ENCODE measurements at regions not wholly inside any gene's neighbourhood (a gene's known extent, or its start where the extent isn't known, plus 50 kb on each side); places are given as distances from the start of the nearest gene placed in this dataset.

DNA sequence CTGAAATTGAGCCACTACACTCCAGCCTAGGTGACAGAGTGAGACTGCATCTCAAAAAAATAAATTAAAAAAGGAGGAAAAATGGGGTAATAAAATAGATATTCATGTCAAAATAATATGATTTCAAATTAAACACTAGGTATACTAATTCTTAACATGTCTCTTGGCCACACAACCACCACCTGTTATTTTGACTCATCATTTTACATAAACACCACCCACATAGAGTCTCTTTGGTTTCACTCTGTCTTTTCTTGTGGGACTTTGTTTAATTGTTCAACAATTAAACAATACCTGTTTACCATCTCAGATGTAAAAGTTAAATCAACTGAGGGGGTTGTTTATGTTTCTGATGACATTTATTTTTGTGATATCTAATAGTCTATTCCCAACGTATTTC lies 476.8 kb upstream of the ADGRB3 start:
- TF ChIP-seq, protein P1, sequence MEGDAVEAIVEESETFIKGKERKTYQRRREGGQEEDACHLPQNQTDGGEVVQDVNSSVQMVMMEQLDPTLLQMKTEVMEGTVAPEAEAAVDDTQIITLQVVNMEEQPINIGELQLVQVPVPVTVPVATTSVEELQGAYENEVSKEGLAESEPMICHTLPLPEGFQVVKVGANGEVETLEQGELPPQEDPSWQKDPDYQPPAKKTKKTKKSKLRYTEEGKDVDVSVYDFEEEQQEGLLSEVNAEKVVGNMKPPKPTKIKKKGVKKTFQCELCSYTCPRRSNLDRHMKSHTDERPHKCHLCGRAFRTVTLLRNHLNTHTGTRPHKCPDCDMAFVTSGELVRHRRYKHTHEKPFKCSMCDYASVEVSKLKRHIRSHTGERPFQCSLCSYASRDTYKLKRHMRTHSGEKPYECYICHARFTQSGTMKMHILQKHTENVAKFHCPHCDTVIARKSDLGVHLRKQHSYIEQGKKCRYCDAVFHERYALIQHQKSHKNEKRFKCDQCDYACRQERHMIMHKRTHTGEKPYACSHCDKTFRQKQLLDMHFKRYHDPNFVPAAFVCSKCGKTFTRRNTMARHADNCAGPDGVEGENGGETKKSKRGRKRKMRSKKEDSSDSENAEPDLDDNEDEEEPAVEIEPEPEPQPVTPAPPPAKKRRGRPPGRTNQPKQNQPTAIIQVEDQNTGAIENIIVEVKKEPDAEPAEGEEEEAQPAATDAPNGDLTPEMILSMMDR (IDR thresholded peaks at IDR 0.05; ENCODE audit: insufficient read depth, low read depth, low read length, missing control alignments): no peak
- H3K4me3 ChIP-seq (ENCODE audit: low read length): no peak overlapping the region
- no peak for DNase-seq (ENCODE audit: low read depth)

DNA sequence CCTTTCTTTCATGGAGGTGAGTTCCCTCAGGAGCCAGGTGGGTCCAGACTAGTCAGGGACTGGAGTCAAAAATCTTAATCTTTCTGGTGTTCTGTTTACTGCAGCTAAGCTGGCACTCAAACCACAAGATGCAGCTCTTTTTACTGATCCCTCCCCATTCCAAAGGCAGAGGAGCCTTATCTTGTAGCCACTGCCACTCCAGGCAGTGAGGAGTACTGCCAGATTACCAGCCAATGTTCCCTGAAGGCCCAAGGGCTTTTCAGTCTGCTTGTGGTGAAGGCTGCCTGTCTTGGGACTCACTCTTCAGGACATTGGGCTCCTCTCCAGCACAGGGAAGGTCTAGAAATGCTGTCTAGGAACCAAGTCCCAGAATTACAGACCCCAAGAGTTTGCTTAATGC lies 490.4 kb upstream of the ADGRB3 start:
- TF ChIP-seq, protein P1 (IDR thresholded peaks at IDR 0.05; ENCODE audit: insufficient read depth, low read depth, low read length, missing control alignments): no peak
- DNase-seq (ENCODE audit: low read depth): no peak
- no peak overlapping the region for H3K4me3 ChIP-seq (ENCODE audit: low read length)

DNA sequence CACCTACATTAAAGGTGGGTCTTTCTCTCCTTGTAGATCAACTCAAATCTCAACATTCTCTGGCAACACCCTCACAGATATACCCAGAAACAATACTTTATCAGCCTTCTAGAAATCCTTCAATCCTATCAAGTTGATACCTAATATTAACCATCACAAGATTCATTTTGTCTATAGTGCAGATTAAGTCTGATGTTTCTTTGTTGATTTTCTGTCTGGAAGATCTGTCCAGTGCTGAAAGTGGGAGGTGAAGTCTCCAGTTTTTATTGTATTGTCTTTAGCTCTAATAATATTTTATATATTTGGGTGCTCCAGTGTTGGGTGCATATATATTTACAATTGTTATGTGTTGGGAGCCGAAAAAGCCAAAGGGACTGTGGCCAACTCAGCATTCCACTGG lies 493.9 kb upstream of the ADGRB3 start:
- DNase-seq (ENCODE audit: low read depth): no peak
- TF ChIP-seq, protein P1 (IDR thresholded peaks at IDR 0.05; ENCODE audit: insufficient read depth, low read depth, low read length, missing control alignments): no peak
- H3K4me3 ChIP-seq (ENCODE audit: low read length): no peak overlapping the region

DNA sequence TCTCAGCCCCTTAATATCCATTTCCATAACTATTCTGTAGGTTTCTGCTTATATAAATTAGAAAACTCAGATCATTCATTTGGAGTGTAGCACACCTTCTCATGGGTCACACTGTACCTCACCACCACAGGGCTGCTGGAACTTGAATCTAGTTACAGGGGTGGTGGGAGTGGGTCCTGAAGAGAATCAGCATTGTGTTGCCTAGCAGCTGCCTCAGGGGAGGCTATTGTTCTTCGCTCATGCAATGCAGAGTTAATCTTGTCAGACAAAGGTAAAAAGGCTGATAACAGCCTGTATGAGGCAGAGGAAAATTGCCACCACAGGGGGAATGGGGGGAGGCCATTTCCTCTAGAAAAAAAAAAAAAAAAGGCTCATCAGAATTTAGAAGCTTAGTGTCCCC lies 496.0 kb upstream of the ADGRB3 start:
- no peak for DNase-seq (ENCODE audit: low read depth)
- H3K4me3 ChIP-seq (ENCODE audit: low read length): no peak overlapping the region
- TF ChIP-seq, protein P1 (IDR thresholded peaks at IDR 0.05; ENCODE audit: insufficient read depth, low read depth, low read length, missing control alignments): no peak

DNA sequence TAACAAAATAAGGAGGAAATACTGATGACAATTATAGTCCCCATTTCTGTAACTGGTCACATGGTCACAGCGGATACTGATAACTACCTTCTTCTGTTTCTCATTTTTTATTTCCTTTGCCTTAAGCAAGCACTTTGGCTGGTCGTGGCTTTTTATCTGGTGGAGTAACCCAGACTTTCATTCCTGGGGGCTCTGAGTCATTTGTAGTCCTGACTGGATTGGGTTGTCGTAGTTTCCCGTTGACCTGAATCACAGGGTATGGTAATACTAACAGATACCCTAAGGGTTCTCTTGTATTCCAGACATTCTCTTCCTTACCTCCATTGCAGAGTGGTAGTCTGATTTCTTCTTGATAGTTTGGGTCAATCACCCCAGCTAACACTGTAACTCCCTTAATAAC lies 500.3 kb upstream of the ADGRB3 start:
- TF ChIP-seq, protein P1 (IDR thresholded peaks at IDR 0.05; ENCODE audit: insufficient read depth, low read depth, low read length, missing control alignments): no peak
- no peak overlapping the region for H3K4me3 ChIP-seq (ENCODE audit: low read length)
- no peak for DNase-seq (ENCODE audit: low read depth)

GRCh38 chr6:68128211-68128610 lies 506.9 kb upstream of the ADGRB3 start:
- no peak for DNase-seq (ENCODE audit: low read depth)
- TF ChIP-seq, protein P1 (IDR thresholded peaks at IDR 0.05; ENCODE audit: insufficient read depth, low read depth, low read length, missing control alignments): no peak
- no peak overlapping the region for H3K4me3 ChIP-seq (ENCODE audit: low read length)

- TF ChIP-seq, protein P1 (IDR thresholded peaks at IDR 0.05; ENCODE audit: insufficient read depth, low read depth, low read length, missing control alignments): no peak
- H3K4me3 ChIP-seq (ENCODE audit: low read length): no peak overlapping the region
- DNase-seq (ENCODE audit: low read depth): no peak
These were observed 508.0 kb upstream of the ADGRB3 start for GRCh38 chr6:68127074-68127473.
